BLaER1 treated with 17β-estradiol and CSF1 and Interleukin-3, amounts not matched to agents 10 nM and 100 nM (cell line): ENCODE measurements at regions not wholly inside any gene's neighbourhood (a gene's known extent, or its start where the extent isn't known, plus 50 kb on each side); places are given as distances from the start of the nearest gene placed in this dataset.

Experiments used
- H3K27ac ChIP-seq, 11 experiments: shearing (Covaris generic); formaldehyde crosslinking; 2 replicates each; pipeline ENCODE4 v1.8.1; 2022
- H3K27me3 ChIP-seq, 11 experiments: shearing (Covaris generic); formaldehyde crosslinking; 2 replicates each; pipeline ENCODE4 v1.8.1; 2022
- H3K36me3 ChIP-seq, 11 experiments: shearing (Covaris generic); formaldehyde crosslinking; 2 replicates each; pipeline ENCODE4 v1.8.1; 2022
- H3K4me1 ChIP-seq, 10 experiments: shearing (Covaris generic); formaldehyde crosslinking; 2 replicates each; pipeline ENCODE4 v1.8.1; 2022
- H3K4me2 ChIP-seq, 11 experiments: shearing (Covaris generic); formaldehyde crosslinking; 2 replicates each; pipeline ENCODE4 v1.8.1; 2022
- H3K4me3 ChIP-seq, 10 experiments: shearing (Covaris generic); formaldehyde crosslinking; 2 replicates each; pipeline ENCODE4 v1.8.1; 2022
- H3K9ac ChIP-seq, 11 experiments: shearing (Covaris generic); formaldehyde crosslinking; 2 replicates each; pipeline ENCODE4 v1.8.1; 2022
- H3K9me3 ChIP-seq, 11 experiments: shearing (Covaris generic); formaldehyde crosslinking; replicated peaks in 1 of 11; 2 replicates each; pipeline ENCODE4 v1.8.1; 2022
- H4K20me1 ChIP-seq, 11 experiments: shearing (Covaris generic); formaldehyde crosslinking; 2 replicates each; pipeline ENCODE4 v1.8.1; 2022
- Cebpa-rat ChIP-seq, 11 experiments: shearing (Covaris generic); IDR thresholded peaks; 2 replicates each; pipeline ENCODE4 v1.8.1; 2022

DNA sequence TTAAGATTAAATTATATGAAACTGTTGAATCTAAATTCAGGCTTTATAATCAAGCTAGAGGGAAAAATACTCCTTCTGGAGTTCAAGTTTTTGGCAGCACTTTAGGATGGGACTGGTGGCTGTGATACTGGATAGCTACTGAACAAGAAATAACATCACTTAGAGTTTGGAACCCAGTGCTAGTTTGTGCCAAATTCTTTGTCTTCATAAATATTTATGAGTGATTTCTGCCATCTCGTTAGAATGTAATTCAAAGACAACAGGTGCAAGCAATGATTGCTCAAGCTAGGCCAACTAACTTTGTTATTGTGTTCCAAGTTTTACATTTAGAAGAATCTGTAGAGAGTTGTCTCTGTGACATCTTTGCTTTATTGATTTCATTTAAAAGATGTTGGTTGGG is 417.9 kb downstream of the FAT4 start:
- Histone ChIP-seq H3K9me3 (no peaks in the 10 kb centered on the region), H3K4me2 (no peak overlapping the region), H3K27me3 (no peaks in the 10 kb centered on the region), H4K20me1 (no peaks in the 10 kb centered on the region), H3K36me3 (no peaks in the 10 kb centered on the region), H3K9ac (no peak overlapping the region), H3K4me3 (no peak overlapping the region), H3K27ac (no peak overlapping the region), H3K4me1 (no peaks in the 10 kb centered on the region)
- no peak for TF ChIP-seq Cebpa-rat (IDR thresholded peaks at IDR 0.05)

DNA sequence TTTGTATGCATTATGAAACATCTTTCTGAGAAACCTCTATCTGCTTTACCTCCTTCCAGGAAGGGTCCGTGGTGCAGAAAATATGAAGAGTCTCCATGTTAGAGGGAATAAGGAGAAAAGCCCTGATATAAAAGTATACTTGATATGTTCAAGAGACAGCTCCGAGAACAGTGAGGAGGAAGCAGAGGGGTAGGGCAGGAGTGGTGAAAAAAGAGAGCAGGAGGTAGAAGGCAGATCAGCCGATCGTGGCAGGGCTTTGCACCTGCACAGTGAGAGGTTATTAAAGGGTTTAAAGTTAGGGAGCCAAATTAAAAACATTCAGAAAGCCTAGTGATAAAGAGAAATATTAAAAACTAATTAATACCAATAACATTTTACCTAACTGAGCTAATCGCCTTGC is 419.7 kb downstream of the FAT4 start:
- no peak overlapping the region for H3K4me2 ChIP-seq
- H4K20me1 ChIP-seq = no peaks in the 10 kb centered on the region
- H3K9ac ChIP-seq = no peak overlapping the region
- no peaks in the 10 kb centered on the region for H3K4me1 ChIP-seq
- H3K36me3 ChIP-seq = no peaks in the 10 kb centered on the region
- H3K27ac ChIP-seq = no peak overlapping the region
- no peak overlapping the region for H3K4me3 ChIP-seq
- no peaks in the 10 kb centered on the region for H3K9me3 ChIP-seq
- H3K27me3 ChIP-seq = no peaks in the 10 kb centered on the region
- TF ChIP-seq Cebpa-rat (IDR thresholded peaks at IDR 0.05) = no peak

- Histone ChIP-seq H3K4me2 (no peak overlapping the region), H3K9ac (no peak overlapping the region), H3K27me3 (no peaks in the 10 kb centered on the region), H4K20me1 (no peaks in the 10 kb centered on the region), H3K27ac (no peak overlapping the region), H3K4me1 (no peaks in the 10 kb centered on the region), H3K9me3 (no peaks in the 10 kb centered on the region), H3K4me3 (no peak overlapping the region), H3K36me3 (no peaks in the 10 kb centered on the region)
- no peak for TF ChIP-seq Cebpa-rat (IDR thresholded peaks at IDR 0.05)
Observed at GRCh38 chr4:125735102-125735501, 420.3 kb downstream of the FAT4 start.

DNA sequence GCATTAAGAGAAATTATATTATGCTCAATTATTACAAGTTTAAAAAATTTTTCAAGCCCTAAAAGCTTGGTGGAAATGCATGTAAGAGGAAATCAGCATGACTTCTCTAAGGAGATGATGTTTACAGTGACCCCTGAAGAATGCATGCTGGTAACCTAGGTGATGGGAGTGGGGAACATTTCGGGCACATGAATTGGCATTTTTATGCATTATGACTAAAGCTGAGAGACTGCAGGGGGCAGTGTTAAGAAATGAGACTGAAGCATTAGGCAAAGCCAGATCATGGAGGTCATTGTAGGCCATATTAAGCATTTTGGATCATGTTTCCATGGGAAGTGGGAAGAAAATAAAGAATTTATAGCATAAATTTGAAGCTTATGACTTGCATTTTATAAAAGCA is 421.3 kb downstream of the FAT4 start:
- H3K27ac ChIP-seq = no peak overlapping the region
- H3K9ac ChIP-seq = no peak overlapping the region
- H3K36me3 ChIP-seq = no peaks in the 10 kb centered on the region
- no peaks in the 10 kb centered on the region for H3K27me3 ChIP-seq
- no peaks in the 10 kb centered on the region for H3K9me3 ChIP-seq
- H3K4me3 ChIP-seq = no peak overlapping the region
- no peak for TF ChIP-seq Cebpa-rat (IDR thresholded peaks at IDR 0.05)
- no peaks in the 10 kb centered on the region for H4K20me1 ChIP-seq
- H3K4me1 ChIP-seq = no peaks in the 10 kb centered on the region
- no peak overlapping the region for H3K4me2 ChIP-seq

- no peak overlapping the region for H3K9ac ChIP-seq
- no peaks in the 10 kb centered on the region for H3K4me1 ChIP-seq
- H4K20me1 ChIP-seq = no peaks in the 10 kb centered on the region
- no peak overlapping the region for H3K4me3 ChIP-seq
- H3K36me3 ChIP-seq = no peaks in the 10 kb centered on the region
- no peak overlapping the region for H3K27ac ChIP-seq
- no peak overlapping the region for H3K4me2 ChIP-seq
- H3K9me3 ChIP-seq = peaks cover 5 to 10% (median 6%) of the 10 kb centered on the region in 11 experiments
- H3K27me3 ChIP-seq = no peaks in the 10 kb centered on the region
- no peak for TF ChIP-seq Cebpa-rat (IDR thresholded peaks at IDR 0.05)
Observed at GRCh38 chr4:125739760-125740159, 425.0 kb downstream of the FAT4 start.

GRCh38 chr4:125741825-125742452 is 427.2 kb downstream of the FAT4 start:
- Histone ChIP-seq H4K20me1 (no peaks in the 10 kb centered on the region), H3K4me3 (no peak overlapping the region), H3K4me1 (no peaks in the 10 kb centered on the region), H3K27me3 (no peaks in the 10 kb centered on the region), H3K27ac (no peak overlapping the region), H3K9me3 (peaks cover 16 to 23% (median 19%) of the 10 kb centered on the region in 11 experiments), H3K4me2 (no peak overlapping the region), H3K36me3 (no peaks in the 10 kb centered on the region), H3K9ac (no peak overlapping the region)
- no peak for TF ChIP-seq Cebpa-rat (IDR thresholded peaks at IDR 0.05)

DNA sequence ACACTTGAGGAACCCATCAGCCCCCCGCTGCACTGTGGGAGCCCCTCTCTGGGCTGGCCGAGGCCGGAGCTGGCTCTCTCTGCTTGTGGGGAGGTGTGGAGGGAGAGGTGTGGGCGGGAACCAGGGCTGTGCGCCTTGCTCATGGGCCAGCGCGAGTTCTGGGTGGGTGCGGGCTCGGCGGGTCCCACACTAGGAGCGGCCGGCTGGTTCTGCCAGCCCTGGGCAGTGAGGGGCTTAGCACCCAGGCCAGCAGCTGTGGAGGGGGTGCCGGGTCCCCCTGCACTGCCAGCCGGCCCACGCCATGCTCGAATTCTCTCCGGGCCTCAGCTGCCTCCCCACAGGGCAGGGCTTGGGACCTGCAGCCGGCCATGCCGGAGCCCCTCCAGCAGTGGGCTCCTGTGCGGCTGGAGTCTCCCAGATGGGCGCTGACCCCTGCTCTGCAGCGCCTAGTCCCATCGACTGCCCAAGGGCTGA is 430.2 kb downstream of the FAT4 start:
- no peak for TF ChIP-seq Cebpa-rat (IDR thresholded peaks at IDR 0.05)
- no peak overlapping the region for H3K9ac ChIP-seq
- H3K4me1 ChIP-seq = no peaks in the 10 kb centered on the region

GRCh38 chr4:125749354-125749753 is 434.6 kb downstream of the FAT4 start:
- H3K27ac ChIP-seq = no peak overlapping the region

More for the DNA sequence above, 430.2 kb downstream of the FAT4 start:
- Histone ChIP-seq H3K27ac (no peak overlapping the region), H3K27me3 (no peaks in the 10 kb centered on the region), H3K9me3 (peaks cover 16 to 23% (median 19%) of the 10 kb centered on the region in 11 experiments), H4K20me1 (no peaks in the 10 kb centered on the region), H3K4me2 (no peak overlapping the region), H3K36me3 (no peaks in the 10 kb centered on the region), H3K4me3 (no peak overlapping the region)

DNA sequence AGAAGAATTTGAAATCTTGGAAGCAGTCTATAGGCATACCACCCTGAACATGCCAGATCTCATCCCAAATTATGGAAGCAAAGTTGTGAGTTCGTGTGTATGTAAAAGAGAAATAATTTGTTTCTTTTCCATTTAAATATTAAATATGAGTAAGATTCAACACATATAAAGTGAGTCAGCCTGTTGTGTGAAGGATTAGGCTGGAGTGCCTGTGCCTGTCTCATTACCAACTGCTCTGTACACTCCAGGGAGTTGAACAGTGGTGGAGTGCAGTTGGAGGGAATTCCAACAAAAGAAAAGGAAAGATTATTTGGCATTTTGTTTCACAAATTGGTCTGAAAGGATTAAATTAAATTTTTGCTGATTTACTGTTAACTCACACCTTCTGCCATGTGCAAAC is 435.6 kb downstream of the FAT4 start:
- Histone ChIP-seq H3K9ac (no peak overlapping the region), H3K4me2 (no peak overlapping the region), H3K4me1 (no peaks in the 10 kb centered on the region), H3K4me3 (no peak overlapping the region), H4K20me1 (no peaks in the 10 kb centered on the region), H3K27me3 (no peaks in the 10 kb centered on the region), H3K9me3 (peaks cover 5 to 8% (median 7%) of the 10 kb centered on the region in 11 experiments; a peak in 19 of 22 replicates), H3K36me3 (no peaks in the 10 kb centered on the region), H3K27ac (no peak overlapping the region)
- no peak for TF ChIP-seq Cebpa-rat (IDR thresholded peaks at IDR 0.05)

More at GRCh38 chr4:125749354-125749753, 434.6 kb downstream of the FAT4 start:
- Histone ChIP-seq H4K20me1 (no peaks in the 10 kb centered on the region), H3K4me3 (no peak overlapping the region), H3K9ac (no peak overlapping the region), H3K9me3 (peaks cover 14 to 18% (median 17%) of the 10 kb centered on the region in 11 experiments), H3K27me3 (no peaks in the 10 kb centered on the region), H3K4me2 (no peak overlapping the region), H3K36me3 (no peaks in the 10 kb centered on the region), H3K4me1 (no peaks in the 10 kb centered on the region)
- TF ChIP-seq Cebpa-rat (IDR thresholded peaks at IDR 0.05) = no peak

GRCh38 chr4:125750828-125751466 is 436.2 kb downstream of the FAT4 start:
- no peaks in the 10 kb centered on the region for H3K36me3 ChIP-seq
- no peak overlapping the region for H3K9ac ChIP-seq
- no peak overlapping the region for H3K4me3 ChIP-seq
- no peaks in the 10 kb centered on the region for H4K20me1 ChIP-seq
- no peak overlapping the region for H3K4me2 ChIP-seq
- no peak overlapping the region for H3K27ac ChIP-seq
- TF ChIP-seq Cebpa-rat (IDR thresholded peaks at IDR 0.05) = no peak
- H3K4me1 ChIP-seq = no peaks in the 10 kb centered on the region
- peaks cover 0 to 2% (median 1%) of the 10 kb centered on the region in 11 experiments; a peak in 10 of 22 replicates for H3K9me3 ChIP-seq
- H3K27me3 ChIP-seq = no peaks in the 10 kb centered on the region
